Prostate gland (tissue), 2 donors: ENCODE measurements at regions not wholly inside any gene's neighbourhood (a gene's known extent, or its start where the extent isn't known, plus 50 kb on each side); places are given as distances from the start of the nearest gene placed in this dataset.

ENCODE experiments used
- POLR2A ChIP-seq: fragments of 450-650 bp; IDR thresholded peaks from one replicate; pipeline ENCODE4 v1.6.1; 2016; ENCODE audit warnings: antibody characterized with exemption, mild to moderate bottlenecking
- TF ChIP-seq, protein P1 (sequence below), 4 experiments: fragments of 200-600 bp in 2 of 4; fragments of 450-650 bp in 2 of 4; sonication (generic) in 2 of 4; IDR thresholded peaks; 1 replicate in 3 of 4; 2 replicates in 1 of 4; pipeline ENCODE4 v1.5.1; 2016 to 2019; ENCODE audit warnings: antibody characterized with exemption in 4 of 4, mild to moderate bottlenecking in 2 of 4, moderate library complexity in 2 of 4

DNA sequence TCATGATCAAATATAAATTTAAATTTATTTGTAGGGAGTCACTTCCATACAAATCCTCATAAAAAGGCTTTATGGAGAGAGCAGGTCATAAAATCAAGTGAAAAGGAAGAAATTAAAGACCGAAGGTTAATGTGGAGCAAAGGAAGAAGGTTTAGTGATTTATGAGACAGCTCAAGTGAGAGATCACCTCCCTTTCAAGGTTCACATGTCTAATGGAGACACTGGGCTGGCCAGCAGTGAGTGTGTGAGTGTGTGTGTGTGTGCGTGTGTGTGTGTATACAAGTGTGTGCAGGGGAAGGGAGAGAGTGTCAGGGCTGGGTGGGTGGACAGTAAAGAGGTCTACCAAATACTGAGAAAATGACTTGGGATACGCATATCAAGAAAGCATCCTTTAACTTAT lies 251.2 kb downstream of the FAT3 start:
- TF ChIP-seq, protein P1, sequence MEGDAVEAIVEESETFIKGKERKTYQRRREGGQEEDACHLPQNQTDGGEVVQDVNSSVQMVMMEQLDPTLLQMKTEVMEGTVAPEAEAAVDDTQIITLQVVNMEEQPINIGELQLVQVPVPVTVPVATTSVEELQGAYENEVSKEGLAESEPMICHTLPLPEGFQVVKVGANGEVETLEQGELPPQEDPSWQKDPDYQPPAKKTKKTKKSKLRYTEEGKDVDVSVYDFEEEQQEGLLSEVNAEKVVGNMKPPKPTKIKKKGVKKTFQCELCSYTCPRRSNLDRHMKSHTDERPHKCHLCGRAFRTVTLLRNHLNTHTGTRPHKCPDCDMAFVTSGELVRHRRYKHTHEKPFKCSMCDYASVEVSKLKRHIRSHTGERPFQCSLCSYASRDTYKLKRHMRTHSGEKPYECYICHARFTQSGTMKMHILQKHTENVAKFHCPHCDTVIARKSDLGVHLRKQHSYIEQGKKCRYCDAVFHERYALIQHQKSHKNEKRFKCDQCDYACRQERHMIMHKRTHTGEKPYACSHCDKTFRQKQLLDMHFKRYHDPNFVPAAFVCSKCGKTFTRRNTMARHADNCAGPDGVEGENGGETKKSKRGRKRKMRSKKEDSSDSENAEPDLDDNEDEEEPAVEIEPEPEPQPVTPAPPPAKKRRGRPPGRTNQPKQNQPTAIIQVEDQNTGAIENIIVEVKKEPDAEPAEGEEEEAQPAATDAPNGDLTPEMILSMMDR (IDR thresholded peaks at IDR 0.05): no peak
- TF ChIP-seq POLR2A: no peak
